Smooth muscle cell (in vitro differentiated cells): ENCODE measurements at regions not wholly inside any gene's neighbourhood (a gene's known extent, or its start where the extent isn't known, plus 50 kb on each side); places are given as distances from the start of the nearest gene placed in this dataset.

ENCODE experiments used
- DNase-seq: peaks from one replicate; lab custom pipeline; 2025; ENCODE audit not compliant: unreplicated experiment; lab: John Stamatoyannopoulos, UW
- H2AFZ ChIP-seq: fragments of 200-600 bp; sonication (generic); 2 replicates; pipeline ENCODE4 v1.6.0; 2016; ENCODE audit warnings: antibody characterized with exemption, low read depth, mild to moderate bottlenecking
- H3F3A ChIP-seq: fragments of 200-600 bp; sonication (generic); 2 replicates; pipeline ENCODE4 v1.6.0; 2017; ENCODE audit warnings: antibody characterized with exemption, low read depth
- H3K27ac ChIP-seq: fragments of 200-600 bp; sonication (generic); 2 replicates; pipeline ENCODE4 v1.5.1; 2016; ENCODE audit warnings: low read depth, mild to moderate bottlenecking
- H3K27me3 ChIP-seq: fragments of 200-600 bp; sonication (generic); 2 replicates; pipeline ENCODE4 v1.6.1; 2016; ENCODE audit warnings: low read depth, mild to moderate bottlenecking
- H3K36me3 ChIP-seq: fragments of 200-600 bp; sonication (generic); 2 replicates; pipeline ENCODE4 v1.5.1; 2016; ENCODE audit warnings: low read depth
- H3K4me1 ChIP-seq: fragments of 200-600 bp; sonication (generic); 2 replicates; pipeline ENCODE4 v1.5.1; 2016; ENCODE audit warnings: low read depth
- H3K4me2 ChIP-seq: fragments of 200-600 bp; sonication (generic); 2 replicates; pipeline ENCODE4 v1.6.0; 2016; ENCODE audit warnings: mild to moderate bottlenecking
- H3K4me3 ChIP-seq: fragments of 200-600 bp; sonication (generic); 2 replicates; pipeline ENCODE4 v1.5.1; 2016; ENCODE audit warnings: mild to moderate bottlenecking
- H3K79me2 ChIP-seq: fragments of 200-600 bp; sonication (generic); 2 replicates; pipeline ENCODE4 v1.6.0; 2016; ENCODE audit warnings: low read depth, mild to moderate bottlenecking
- H3K9ac ChIP-seq: fragments of 200-600 bp; sonication (generic); 2 replicates; pipeline ENCODE4 v1.6.0; 2016; ENCODE audit warnings: low read depth
- H3K9me3 ChIP-seq: fragments of 200-600 bp; sonication (generic); replicated peaks from 2 replicates; pipeline ENCODE4 v1.5.1; 2016; ENCODE audit warnings: low read depth
- H4K20me1 ChIP-seq: fragments of 200-600 bp; sonication (generic); 2 replicates; pipeline ENCODE4 v1.6.0; 2016; ENCODE audit warnings: low read depth
- CTCF ChIP-seq: fragments of 200-600 bp; sonication (generic); IDR thresholded peaks from 2 replicates; pipeline ENCODE4 v1.5.1; 2017; ENCODE audit warnings: borderline replicate concordance, mild to moderate bottlenecking, antibody characterized with exemption; ENCODE audit not compliant: insufficient read depth, poor library complexity, severe bottlenecking
- WGBS: methylation state at CpG from one replicate; pipeline ENCODE4 v1.1.7; 2016; ENCODE audit warnings: low lambda C conversion rate; 5-methylcytosine and 5-hydroxymethylcytosine counted together

GRCh38 chr1:57489358-57490036, 65.6 kb upstream of the DAB1 start:
- H3K4me1 ChIP-seq = peaks cover 7% of the 10 kb centered on the region
- H4K20me1 ChIP-seq = no peaks in the 10 kb centered on the region
- no peaks in the 10 kb centered on the region for H3F3A ChIP-seq
- H3K4me2 ChIP-seq = peak overlapping the region; percentile 45
- no peak overlapping the region for H3K9ac ChIP-seq
- no peaks in the 10 kb centered on the region for H3K36me3 ChIP-seq
- no peaks in the 10 kb centered on the region for H3K79me2 ChIP-seq
- H2AFZ ChIP-seq = peak overlapping the region; percentile 13
- H3K27ac ChIP-seq = peak overlapping the region; percentile 75
- 48% methylated on average over 5 of the region's 5 CpGs for WGBS
- H3K4me3 ChIP-seq = no peak overlapping the region
- H3K9me3 ChIP-seq = no peaks in the 10 kb centered on the region
- H3K27me3 ChIP-seq = no peaks in the 10 kb centered on the region
- TF ChIP-seq CTCF = no peak
- no peak for DNase-seq

- Histone ChIP-seq H3K79me2 (no peaks in the 10 kb centered on the region), H3K9me3 (no peaks in the 10 kb centered on the region), H3F3A (no peaks in the 10 kb centered on the region), H4K20me1 (no peaks in the 10 kb centered on the region), H3K27ac (no peak overlapping the region), H3K36me3 (no peaks in the 10 kb centered on the region), H3K9ac (no peak overlapping the region), H3K4me3 (no peak overlapping the region), H3K4me1 (peaks cover 7% of the 10 kb centered on the region), H2AFZ (no peak overlapping the region), H3K27me3 (no peaks in the 10 kb centered on the region), H3K4me2 (no peak overlapping the region)
- 36% methylated on average over 4 of the region's 4 CpGs for WGBS
- TF ChIP-seq CTCF = no peak
- no peak for DNase-seq
Observed at GRCh38 chr1:57485643-57486042, 61.8 kb upstream of the DAB1 start.

GRCh38 chr1:57483954-57484353, 60.1 kb upstream of the DAB1 start:
- H2AFZ ChIP-seq = no peak overlapping the region
- no peaks in the 10 kb centered on the region for H3K27me3 ChIP-seq
- H3K4me3 ChIP-seq = no peak overlapping the region
- H3K9ac ChIP-seq = no peak overlapping the region
- H3K4me2 ChIP-seq = no peak overlapping the region
- 93% methylated on average over 1 of the region's 1 CpG for WGBS
- H3K27ac ChIP-seq = no peak overlapping the region
- H3K79me2 ChIP-seq = no peaks in the 10 kb centered on the region
- no peaks in the 10 kb centered on the region for H3K36me3 ChIP-seq
- TF ChIP-seq CTCF = no peak
- no peaks in the 10 kb centered on the region for H3K9me3 ChIP-seq
- DNase-seq = no peak
- no peaks in the 10 kb centered on the region for H3F3A ChIP-seq
- peaks cover under 1% of the 10 kb centered on the region for H3K4me1 ChIP-seq
- H4K20me1 ChIP-seq = no peaks in the 10 kb centered on the region

GRCh38 chr1:57479471-57479870, 55.6 kb upstream of the DAB1 start:
- no peaks in the 10 kb centered on the region for H3F3A ChIP-seq
- no peaks in the 10 kb centered on the region for H3K36me3 ChIP-seq
- H4K20me1 ChIP-seq = no peaks in the 10 kb centered on the region
- no peak overlapping the region for H3K9ac ChIP-seq
- no peaks in the 10 kb centered on the region for H3K9me3 ChIP-seq
- H3K27ac ChIP-seq = no peak overlapping the region
- no peaks in the 10 kb centered on the region for H3K4me1 ChIP-seq
- no peak for DNase-seq
- TF ChIP-seq CTCF = no peak
- no peak overlapping the region for H2AFZ ChIP-seq
- H3K4me3 ChIP-seq = no peak overlapping the region
- no peak overlapping the region for H3K4me2 ChIP-seq
- H3K27me3 ChIP-seq = no peaks in the 10 kb centered on the region
- H3K79me2 ChIP-seq = no peaks in the 10 kb centered on the region
